HG03571 (cell line): ENCODE measurements at regions not wholly inside any gene's neighbourhood (a gene's known extent, or its start where the extent isn't known, plus 50 kb on each side); places are given as distances from the start of the nearest gene placed in this dataset.
"Not testable (repeated sequence)": the region's sequence is repeated elsewhere in the genome, so short reads cannot be mapped to it uniquely, and the experiment has no call there.

ENCODE experiments used
- ATAC-seq: cut with Tn5 transposase; IDR thresholded peaks from one replicate; pipeline ENCODE4 v1.9.1; 2021; ENCODE audit not compliant: unreplicated experiment

- ATAC-seq, result no peak
These were observed 1128.0 kb downstream of the STPG2 start for GRCh38 chr4:97015301-97015700.

- no peak for ATAC-seq
These were observed 1126.9 kb downstream of the STPG2 start for GRCh38 chr4:97016186-97016907.

- no peak for ATAC-seq
These were observed 1115.4 kb downstream of the STPG2 start for GRCh38 chr4:97027728-97028410.

GRCh38 chr4:97028785-97029184 lies 1114.5 kb downstream of the STPG2 start:
- ATAC-seq, result no peak

- ATAC-seq, result not testable (repeated sequence)
These were observed 1105.7 kb downstream of the STPG2 start for GRCh38 chr4:97037411-97038145.

GRCh38 chr4:97038146-97038516 lies 1105.1 kb downstream of the STPG2 start:
- ATAC-seq, result no peak

- no peak for ATAC-seq
These were observed 1070.6 kb downstream of the STPG2 start for GRCh38 chr4:97072666-97073065.

- ATAC-seq, result no peak
These were observed 1070.1 kb downstream of the STPG2 start for GRCh38 chr4:97073194-97073593.

- ATAC-seq, result no peak
These were observed 1068.7 kb downstream of the STPG2 start for GRCh38 chr4:97074531-97074930.

- ATAC-seq, result no peak
These were observed 1061.3 kb downstream of the STPG2 start for GRCh38 chr4:97081951-97082350.

- ATAC-seq, result not testable (repeated sequence)
These were observed 1046.2 kb downstream of the STPG2 start for GRCh38 chr4:97097036-97097435.

- ATAC-seq, result not testable (repeated sequence)
These were observed 1042.1 kb downstream of the STPG2 start for GRCh38 chr4:97101171-97101570.

- no peak for ATAC-seq
These were observed 1040.0 kb downstream of the STPG2 start for GRCh38 chr4:97103252-97103651.

- no peak for ATAC-seq
These were observed 1039.3 kb downstream of the STPG2 start for GRCh38 chr4:97104006-97104405.

- no peak for ATAC-seq
These were observed 1038.6 kb downstream of the STPG2 start for GRCh38 chr4:97104666-97105065.

- ATAC-seq, result no peak
These were observed 1037.8 kb downstream of the STPG2 start for GRCh38 chr4:97105347-97106099.

GRCh38 chr4:97106161-97106560 lies 1037.1 kb downstream of the STPG2 start:
- ATAC-seq, result no peak

- ATAC-seq, result no peak
These were observed 1032.8 kb downstream of the STPG2 start for GRCh38 chr4:97110506-97110905.

GRCh38 chr4:97116511-97116910 lies 1026.8 kb downstream of the STPG2 start:
- ATAC-seq, result no peak

- no peak for ATAC-seq
These were observed 1021.8 kb downstream of the STPG2 start for GRCh38 chr4:97121493-97121892.

- ATAC-seq, result no peak
These were observed 1019.7 kb downstream of the STPG2 start for GRCh38 chr4:97123573-97123972.
